Upper lobe of left lung (tissue), 4 donors: ENCODE measurements at regions not wholly inside any gene's neighbourhood (a gene's known extent, or its start where the extent isn't known, plus 50 kb on each side); places are given as distances from the start of the nearest gene placed in this dataset.

ENCODE experiments used
- POLR2A ChIP-seq, 4 donors: fragments of 450-650 bp; IDR thresholded peaks; one replicate each; pipeline ENCODE4 v1.5.1; 2016 to 2017; ENCODE audit warnings: antibody characterized with exemption in 4 of 4, mild to moderate bottlenecking in 2 of 4
- POLR2AphosphoS5 ChIP-seq, 2 donors: sonication (generic); formaldehyde crosslinking; IDR thresholded peaks; one replicate each; pipeline ENCODE4 v1.5.1; 2017; ENCODE audit warnings: antibody characterized with exemption in 2 of 2
- TF ChIP-seq, protein P1 (sequence below), 6 experiments: fragments of 450-650 bp in 4 of 6; fragments of 200-600 bp in 2 of 6; sonication (generic) in 2 of 6; IDR thresholded peaks; one replicate each; pipeline ENCODE4 v1.5.1; 2016 to 2019; ENCODE audit warnings: antibody characterized with exemption in 6 of 6

DNA sequence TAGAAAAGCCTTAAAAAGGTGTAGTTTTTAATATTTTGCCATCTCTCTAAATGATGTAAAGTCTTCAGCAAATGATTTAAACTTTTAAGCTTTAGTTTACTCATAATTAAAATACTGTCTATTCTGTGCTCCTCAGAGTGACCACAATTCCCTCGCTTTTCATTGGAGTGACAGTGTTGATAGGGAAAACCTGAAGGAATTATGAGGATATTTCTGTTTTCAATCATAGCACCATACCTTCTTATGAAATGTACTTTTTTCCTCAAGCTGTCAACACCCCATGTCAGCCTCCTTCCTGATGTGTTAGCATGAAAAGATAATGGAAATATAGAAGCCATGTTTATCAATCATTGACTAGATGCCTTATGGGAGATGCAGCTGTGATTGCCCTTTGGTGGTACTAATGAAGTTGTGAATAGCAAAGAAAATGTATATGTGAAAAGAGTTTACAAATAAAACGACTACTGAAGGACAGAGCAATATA, 145.4 kb upstream of the EYS start:
- TF ChIP-seq POLR2A (IDR thresholded peaks at IDR 0.05) (no peak), POLR2AphosphoS5 (IDR thresholded peaks at IDR 0.05) (no peak)
- TF ChIP-seq, protein P1, sequence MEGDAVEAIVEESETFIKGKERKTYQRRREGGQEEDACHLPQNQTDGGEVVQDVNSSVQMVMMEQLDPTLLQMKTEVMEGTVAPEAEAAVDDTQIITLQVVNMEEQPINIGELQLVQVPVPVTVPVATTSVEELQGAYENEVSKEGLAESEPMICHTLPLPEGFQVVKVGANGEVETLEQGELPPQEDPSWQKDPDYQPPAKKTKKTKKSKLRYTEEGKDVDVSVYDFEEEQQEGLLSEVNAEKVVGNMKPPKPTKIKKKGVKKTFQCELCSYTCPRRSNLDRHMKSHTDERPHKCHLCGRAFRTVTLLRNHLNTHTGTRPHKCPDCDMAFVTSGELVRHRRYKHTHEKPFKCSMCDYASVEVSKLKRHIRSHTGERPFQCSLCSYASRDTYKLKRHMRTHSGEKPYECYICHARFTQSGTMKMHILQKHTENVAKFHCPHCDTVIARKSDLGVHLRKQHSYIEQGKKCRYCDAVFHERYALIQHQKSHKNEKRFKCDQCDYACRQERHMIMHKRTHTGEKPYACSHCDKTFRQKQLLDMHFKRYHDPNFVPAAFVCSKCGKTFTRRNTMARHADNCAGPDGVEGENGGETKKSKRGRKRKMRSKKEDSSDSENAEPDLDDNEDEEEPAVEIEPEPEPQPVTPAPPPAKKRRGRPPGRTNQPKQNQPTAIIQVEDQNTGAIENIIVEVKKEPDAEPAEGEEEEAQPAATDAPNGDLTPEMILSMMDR (IDR thresholded peaks at IDR 0.05): no peak
